Transverse colon (tissue), 4 donors: ENCODE measurements at regions not wholly inside any gene's neighbourhood (a gene's known extent, or its start where the extent isn't known, plus 50 kb on each side); places are given as distances from the start of the nearest gene placed in this dataset.

Experiments
- DNase-seq: peaks from one replicate; pipeline ENCODE4 v3.0.0-alpha.2; 2019
- H3K27ac ChIP-seq, 4 donors: fragments of 200-600 bp; sonication (generic); 2 replicates each; pipeline ENCODE4 v1.5.1; 2016 to 2018; ENCODE audit warnings: inconsistent platforms in 4 of 4
- H3K27me3 ChIP-seq: fragments of 200-600 bp; sonication (generic); 2 replicates; pipeline ENCODE4 v1.5.1; 2017; ENCODE audit warnings: inconsistent platforms
- H3K36me3 ChIP-seq, 4 donors: fragments of 200-600 bp; sonication (generic); 2 replicates each; pipeline ENCODE4 v1.5.1; 2017 to 2019; ENCODE audit warnings: inconsistent platforms in 4 of 4
- H3K4me1 ChIP-seq, 4 donors: fragments of 200-600 bp; sonication (generic); 2 replicates each; pipeline ENCODE4 v1.5.1; 2017 to 2020; ENCODE audit warnings: inconsistent platforms in 4 of 4
- H3K4me3 ChIP-seq, 4 donors: fragments of 200-600 bp; sonication (generic); 1 replicate in 1 of 4; 2 replicates in 3 of 4; pipeline versions ENCODE4 v1.5.1 to v1.6.1; 2017 to 2019; ENCODE audit warnings: inconsistent platforms in 4 of 4
- H3K9me3 ChIP-seq, 2 donors: fragments of 200-600 bp; sonication (generic); 2 replicates each; pipeline ENCODE4 v1.5.1; 2017 to 2019; ENCODE audit warnings: inconsistent platforms in 2 of 2
- CTCF ChIP-seq, 5 experiments: fragments of 200-600 bp in 3 of 5; fragments of 450-650 bp in 2 of 5; sonication (generic) in 3 of 5; IDR thresholded peaks; 1 replicate in 2 of 5; 2 replicates in 3 of 5; pipeline ENCODE4 v1.5.1; 2016 to 2017; ENCODE audit warnings: antibody characterized with exemption in 5 of 5, inconsistent platforms in 3 of 5, mild to moderate bottlenecking in 2 of 5, moderate library complexity in 1 of 5
- EP300 ChIP-seq: sonication (generic); formaldehyde crosslinking; IDR thresholded peaks from one replicate; pipeline ENCODE4 v1.6.1; 2017; ENCODE audit warnings: antibody characterized with exemption, low read depth
- POLR2A ChIP-seq: fragments of 450-650 bp; IDR thresholded peaks from one replicate; pipeline ENCODE4 v1.6.1; 2016; ENCODE audit warnings: antibody characterized with exemption, mild to moderate bottlenecking, moderate library complexity
- POLR2AphosphoS5 ChIP-seq, 3 donors: sonication (generic); formaldehyde crosslinking; IDR thresholded peaks; one replicate each; pipeline ENCODE4 v1.6.1; 2016; ENCODE audit warnings: antibody characterized with exemption in 3 of 3
- WGBS, 2 donors: methylation state at CpG; one replicate each; pipeline ENCODE4 v1.1.5; 2018; ENCODE audit warnings: low coverage in 1 of 2; 5-methylcytosine and 5-hydroxymethylcytosine counted together
- in situ Hi-C, 4 donors: fragments of 200-750 bp; cut with MboI; loops; one replicate each; pipeline versions ENCODE4 v1.15.0 to v1.15.1; 2017; ENCODE audit warnings: low sequenced_read_pairs in 3 of 4, low pct_ligation_motif_present in 1 of 4, low pct_unique_long_range_greater_than_20kb in 1 of 4
- intact Hi-C: fragments of 100-400 bp; cut with DNase I; formaldehyde crosslinking; loops from one replicate; pipeline ENCODE4 v1.15.1; 2023; ENCODE audit warnings: low total_unique reads

- in situ Hi-C loops (no loop called here), intact Hi-C loops (no loop called here)
- TF ChIP-seq POLR2AphosphoS5 (IDR thresholded peaks at IDR 0.05) (no peak), POLR2A (no peak), EP300 (no peak), CTCF (IDR thresholded peaks at IDR 0.05) (no peak)
- H3K9me3 ChIP-seq, result no peaks in the 10 kb centered on the region
- WGBS, 2 donors, result 76% methylated on average over 2 of the region's 2 CpGs; no CpG with 5 or more reads in 1 of the 2 donors
- H3K4me3 ChIP-seq, result no peak overlapping the region
- H3K27me3 ChIP-seq, result no peaks in the 10 kb centered on the region
- H3K4me1 ChIP-seq, result no peaks in the 10 kb centered on the region
- no peaks in the 10 kb centered on the region for H3K36me3 ChIP-seq
- H3K27ac ChIP-seq, result no peak overlapping the region
- no peak for DNase-seq
Observed at GRCh38 chrX:121208563-121208962, 161.2 kb downstream of the GLUD2 start.

- Histone ChIP-seq H3K4me1 (no peaks in the 10 kb centered on the region), H3K27me3 (no peaks in the 10 kb centered on the region), H3K27ac (no peak overlapping the region), H3K9me3 (no peaks in the 10 kb centered on the region), H3K4me3 (no peak overlapping the region), H3K36me3 (no peaks in the 10 kb centered on the region)
- intact Hi-C loops, result no loop called here
- no peak for TF ChIP-seq CTCF (IDR thresholded peaks at IDR 0.05)
- no peak for TF ChIP-seq EP300
- TF ChIP-seq POLR2A, result no peak
- no peak for TF ChIP-seq POLR2AphosphoS5 (IDR thresholded peaks at IDR 0.05)
- in situ Hi-C loops, result no loop called here
- 50 to 58% methylated on average over 1 to 2 of the region's 2 CpGs for WGBS, 2 donors
- no peak for DNase-seq
Observed at GRCh38 chrX:121216641-121217374, 169.4 kb downstream of the GLUD2 start.

- H3K27me3 ChIP-seq, result no peaks in the 10 kb centered on the region
- 58 to 68% methylated on average over 2 to 3 of the region's 3 CpGs for WGBS, 2 donors
- DNase-seq, result no peak
- TF ChIP-seq POLR2AphosphoS5 (IDR thresholded peaks at IDR 0.05) (no peak), POLR2A (no peak), CTCF (IDR thresholded peaks at IDR 0.05) (no peak)
- H3K4me1 ChIP-seq, result no peaks in the 10 kb centered on the region
- no peak overlapping the region for H3K27ac ChIP-seq
- H3K4me3 ChIP-seq, result no peak overlapping the region
- H3K9me3 ChIP-seq, result no peaks in the 10 kb centered on the region
- in situ Hi-C loops (no loop called here), intact Hi-C loops (no loop called here)
- H3K36me3 ChIP-seq, result no peaks in the 10 kb centered on the region
Observed at GRCh38 chrX:121221322-121221977, 174.0 kb downstream of the GLUD2 start.

GRCh38 chrX:121227888-121228287, 180.5 kb downstream of the GLUD2 start:
- no peak for DNase-seq
- H3K27me3 ChIP-seq, result no peaks in the 10 kb centered on the region
- WGBS, 2 donors, result 64% methylated on average over 3 of the region's 3 CpGs; no CpG with 5 or more reads in 1 of the 2 donors
- H3K36me3 ChIP-seq, result no peaks in the 10 kb centered on the region
- H3K4me1 ChIP-seq, result no peaks in the 10 kb centered on the region
- intact Hi-C loops, result no loop called here
- no peak overlapping the region for H3K4me3 ChIP-seq
- no peak for TF ChIP-seq CTCF (IDR thresholded peaks at IDR 0.05)
- TF ChIP-seq EP300, result no peak
- TF ChIP-seq POLR2A, result no peak
- TF ChIP-seq POLR2AphosphoS5 (IDR thresholded peaks at IDR 0.05), result no peak
- H3K27ac ChIP-seq, result no peak overlapping the region
- no peaks in the 10 kb centered on the region for H3K9me3 ChIP-seq
- in situ Hi-C loops, result no loop called here
